GM12873 (cell line): ENCODE measurements at regions not wholly inside any gene's neighbourhood (a gene's known extent, or its start where the extent isn't known, plus 50 kb on each side); places are given as distances from the start of the nearest gene placed in this dataset.

Experiments
- CTCF ChIP-seq: IDR thresholded peaks from 2 replicates; pipeline ENCODE4 v1.5.1; 2012; ENCODE audit warnings: low read depth, mild to moderate bottlenecking, moderate library complexity, low read length, control low read depth; ENCODE audit not compliant: insufficient read depth; ENCODE audit errors: missing control alignments

- TF ChIP-seq CTCF, result no peak
These were observed 353.4 kb downstream of the TLE1 start for GRCh38 chr9:81335879-81336421.

- TF ChIP-seq CTCF, result no peak
These were observed 367.8 kb downstream of the TLE1 start for GRCh38 chr9:81321551-81321950.

GRCh38 chr9:81320909-81321482, 368.4 kb downstream of the TLE1 start:
- no peak for TF ChIP-seq CTCF

- TF ChIP-seq CTCF, result no peak
These were observed 370.8 kb downstream of the TLE1 start for GRCh38 chr9:81318571-81318970.

- TF ChIP-seq CTCF, result no peak
These were observed 371.4 kb downstream of the TLE1 start for GRCh38 chr9:81317939-81318338.

GRCh38 chr9:81317223-81317622, 372.1 kb downstream of the TLE1 start:
- TF ChIP-seq CTCF, result no peak

- no peak for TF ChIP-seq CTCF
These were observed 374.9 kb downstream of the TLE1 start for GRCh38 chr9:81314490-81314889.
